ENCODE measurements at regions not wholly inside any gene's neighbourhood (a gene's known extent, or its start where the extent isn't known, plus 50 kb on each side); places are given as distances from the start of the nearest gene placed in this dataset.

- DNase-seq (no peak), ATAC-seq (no peak)
- no peaks in the 10 kb centered on the region for H3K36me3 ChIP-seq (ENCODE audit: control insufficient read depth, insufficient read depth, low read length)
- no peaks in the 10 kb centered on the region for H3K27me3 ChIP-seq (ENCODE audit: control insufficient read depth, insufficient read depth, low read length)
- H3K27ac ChIP-seq (ENCODE audit: low read length): no peak overlapping the region
- no peaks in the 10 kb centered on the region for H3K4me1 ChIP-seq (ENCODE audit: control insufficient read depth, insufficient read depth, low read length)
- Mint-ChIP-seq H3K9me3 (peaks cover 0 to 6% of the 10 kb centered on the region in 2 donors), H3K27ac (no peak overlapping the region), H3K27me3 (ENCODE audit: low read depth in 2 of 2) (peaks cover 0 to 10% of the 10 kb centered on the region in 2 donors), H3K36me3 (no peaks in the 10 kb centered on the region), H3K4me3 (no peak overlapping the region), H3K4me1 (no peaks in the 10 kb centered on the region)
- TF ChIP-seq, protein P1, sequence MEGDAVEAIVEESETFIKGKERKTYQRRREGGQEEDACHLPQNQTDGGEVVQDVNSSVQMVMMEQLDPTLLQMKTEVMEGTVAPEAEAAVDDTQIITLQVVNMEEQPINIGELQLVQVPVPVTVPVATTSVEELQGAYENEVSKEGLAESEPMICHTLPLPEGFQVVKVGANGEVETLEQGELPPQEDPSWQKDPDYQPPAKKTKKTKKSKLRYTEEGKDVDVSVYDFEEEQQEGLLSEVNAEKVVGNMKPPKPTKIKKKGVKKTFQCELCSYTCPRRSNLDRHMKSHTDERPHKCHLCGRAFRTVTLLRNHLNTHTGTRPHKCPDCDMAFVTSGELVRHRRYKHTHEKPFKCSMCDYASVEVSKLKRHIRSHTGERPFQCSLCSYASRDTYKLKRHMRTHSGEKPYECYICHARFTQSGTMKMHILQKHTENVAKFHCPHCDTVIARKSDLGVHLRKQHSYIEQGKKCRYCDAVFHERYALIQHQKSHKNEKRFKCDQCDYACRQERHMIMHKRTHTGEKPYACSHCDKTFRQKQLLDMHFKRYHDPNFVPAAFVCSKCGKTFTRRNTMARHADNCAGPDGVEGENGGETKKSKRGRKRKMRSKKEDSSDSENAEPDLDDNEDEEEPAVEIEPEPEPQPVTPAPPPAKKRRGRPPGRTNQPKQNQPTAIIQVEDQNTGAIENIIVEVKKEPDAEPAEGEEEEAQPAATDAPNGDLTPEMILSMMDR (IDR thresholded peaks at IDR 0.05): no peak
- 89% methylated on average over 11 of the region's 11 CpGs for WGBS (ENCODE audit: insufficient coverage)
- no peak overlapping the region for H3K4me3 ChIP-seq (ENCODE audit: low read length)
- H3K9me3 ChIP-seq (ENCODE audit: control insufficient read depth, insufficient read depth, low read length): no peaks in the 10 kb centered on the region
- intact Hi-C loops (cut with micrococcal nuclease): no loop called here
Observed at GRCh38 chr1:192739476-192740184, 69.2 kb upstream of the RGS2 start.

DNA sequence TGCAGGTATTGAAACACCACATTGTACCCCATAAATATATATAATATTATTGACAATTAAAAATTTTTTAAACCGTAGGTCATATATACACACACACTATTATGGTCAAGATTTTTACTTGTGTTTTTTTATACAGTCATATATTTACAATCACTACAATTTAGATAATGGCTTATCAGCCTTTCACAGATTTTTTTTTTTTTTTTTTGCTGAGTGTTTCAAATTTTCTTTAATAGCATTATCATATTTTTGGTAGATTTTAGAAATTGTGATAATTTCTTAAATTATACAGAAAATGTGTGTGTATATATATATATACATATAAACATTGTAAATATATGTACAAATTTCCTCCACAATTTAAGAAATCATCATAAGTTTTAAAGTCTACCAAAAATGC lies 68.6 kb upstream of the RGS2 start:
- peaks cover 0 to 10% of the 10 kb centered on the region in 2 donors for H3K27me3 Mint-ChIP-seq (ENCODE audit: low read depth in 2 of 2)
- H3K27ac ChIP-seq (ENCODE audit: low read length): no peak overlapping the region
- H3K36me3 ChIP-seq (ENCODE audit: control insufficient read depth, insufficient read depth, low read length): no peaks in the 10 kb centered on the region
- no CpG with 5 or more reads among the region's 1 CpG for WGBS (ENCODE audit: insufficient coverage)
- intact Hi-C loops (cut with micrococcal nuclease): no loop called here
- H3K4me3 Mint-ChIP-seq: no peak overlapping the region
- H3K27ac Mint-ChIP-seq: no peak overlapping the region
- TF ChIP-seq, protein P1 (IDR thresholded peaks at IDR 0.05): no peak
- H3K4me1 Mint-ChIP-seq: no peaks in the 10 kb centered on the region
- no peaks in the 10 kb centered on the region for H3K9me3 ChIP-seq (ENCODE audit: control insufficient read depth, insufficient read depth, low read length)
- no peaks in the 10 kb centered on the region for H3K36me3 Mint-ChIP-seq
- H3K4me1 ChIP-seq (ENCODE audit: control insufficient read depth, insufficient read depth, low read length): no peaks in the 10 kb centered on the region
- H3K27me3 ChIP-seq (ENCODE audit: control insufficient read depth, insufficient read depth, low read length): no peaks in the 10 kb centered on the region
- DNase-seq (no peak), ATAC-seq (no peak)
- no peak overlapping the region for H3K4me3 ChIP-seq (ENCODE audit: low read length)
- peaks cover 0 to 6% of the 10 kb centered on the region in 2 donors for H3K9me3 Mint-ChIP-seq

GRCh38 chr1:192741095-192741494 lies 67.7 kb upstream of the RGS2 start:
- no peak for ATAC-seq
- no peaks in the 10 kb centered on the region for H3K36me3 ChIP-seq (ENCODE audit: control insufficient read depth, insufficient read depth, low read length)
- no peak overlapping the region for H3K27ac ChIP-seq (ENCODE audit: low read length)
- no peaks in the 10 kb centered on the region for H3K27me3 ChIP-seq (ENCODE audit: control insufficient read depth, insufficient read depth, low read length)
- intact Hi-C loops (cut with micrococcal nuclease): no loop called here
- no peak for DNase-seq
- no peak overlapping the region for H3K4me3 Mint-ChIP-seq
- no peaks in the 10 kb centered on the region for H3K4me1 ChIP-seq (ENCODE audit: control insufficient read depth, insufficient read depth, low read length)
- no peaks in the 10 kb centered on the region for H3K9me3 ChIP-seq (ENCODE audit: control insufficient read depth, insufficient read depth, low read length)
- peaks cover 0 to 6% of the 10 kb centered on the region in 2 donors for H3K9me3 Mint-ChIP-seq
- TF ChIP-seq, protein P1 (IDR thresholded peaks at IDR 0.05): no peak
- no peaks in the 10 kb centered on the region for H3K4me1 Mint-ChIP-seq
- H3K27me3 Mint-ChIP-seq (ENCODE audit: low read depth in 2 of 2): peaks cover 0 to 10% of the 10 kb centered on the region in 2 donors
- no peak overlapping the region for H3K27ac Mint-ChIP-seq
- no peaks in the 10 kb centered on the region for H3K36me3 Mint-ChIP-seq
- no peak overlapping the region for H3K4me3 ChIP-seq (ENCODE audit: low read length)
- 100% methylated on average over 3 of the region's 3 CpGs for WGBS (ENCODE audit: insufficient coverage)

DNA sequence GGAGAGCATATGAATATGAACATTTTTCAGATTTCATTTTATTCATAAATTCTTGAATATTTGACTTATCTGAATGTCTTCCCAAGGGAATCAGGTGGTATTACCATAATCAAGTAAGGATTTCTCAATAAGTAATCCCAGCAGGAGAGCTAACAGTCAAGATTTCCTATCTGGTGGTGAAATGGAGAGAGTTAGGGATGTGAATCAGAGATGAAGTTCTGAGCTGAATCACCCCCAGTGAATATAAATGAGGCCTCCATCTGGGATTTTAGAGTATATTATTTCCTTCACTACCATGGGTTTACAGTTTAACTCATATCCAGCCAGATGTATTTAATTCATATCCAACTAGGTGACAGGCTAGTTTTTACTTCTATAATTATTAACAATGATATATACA lies 61.5 kb upstream of the RGS2 start:
- no peak overlapping the region for H3K27ac ChIP-seq (ENCODE audit: low read length)
- no peaks in the 10 kb centered on the region for H3K27me3 ChIP-seq (ENCODE audit: control insufficient read depth, insufficient read depth, low read length)
- Mint-ChIP-seq H3K27me3 (ENCODE audit: low read depth in 2 of 2) (peaks cover 0 to under 1% of the 10 kb centered on the region in 2 donors), H3K36me3 (no peaks in the 10 kb centered on the region), H3K27ac (no peak overlapping the region), H3K9me3 (no peaks in the 10 kb centered on the region), H3K4me1 (no peaks in the 10 kb centered on the region), H3K4me3 (no peak overlapping the region)
- no peaks in the 10 kb centered on the region for H3K36me3 ChIP-seq (ENCODE audit: control insufficient read depth, insufficient read depth, low read length)
- ATAC-seq: no peak
- DNase-seq: no peak
- intact Hi-C loops (cut with micrococcal nuclease): no loop called here
- no peaks in the 10 kb centered on the region for H3K4me1 ChIP-seq (ENCODE audit: control insufficient read depth, insufficient read depth, low read length)
- H3K4me3 ChIP-seq (ENCODE audit: low read length): no peak overlapping the region
- TF ChIP-seq, protein P1 (IDR thresholded peaks at IDR 0.05): no peak
- H3K9me3 ChIP-seq (ENCODE audit: control insufficient read depth, insufficient read depth, low read length): no peaks in the 10 kb centered on the region

Measured in natural killer cell (primary cell).